Breast epithelium (tissue), 4 donors: ENCODE measurements at regions not wholly inside any gene's neighbourhood (a gene's known extent, or its start where the extent isn't known, plus 50 kb on each side); places are given as distances from the start of the nearest gene placed in this dataset.

Source experiments
- DNase-seq, 2 donors: peaks; one replicate each; pipeline ENCODE4 v3.0.0-alpha.2; 2019; ENCODE audit warnings: low spot score in 2 of 2
- H3K27ac ChIP-seq, 2 donors: fragments of 200-600 bp; sonication (generic) in 1 of 2; one replicate each; pipeline ENCODE4 v1.5.1; 2016 to 2019; ENCODE audit warnings: mild to moderate bottlenecking in 1 of 2
- H3K27me3 ChIP-seq, 2 donors: fragments of 200-600 bp; sonication (generic) in 1 of 2; one replicate each; pipeline versions ENCODE4 v1.5.1 to v1.6.0; 2017 to 2019; ENCODE audit warnings: control low read depth in 1 of 2, mild to moderate bottlenecking in 1 of 2
- H3K36me3 ChIP-seq: fragments of 200-600 bp; one replicate; pipeline ENCODE4 v1.5.1; 2019
- H3K4me1 ChIP-seq, 2 donors: fragments of 200-600 bp; sonication (generic); one replicate each; pipeline ENCODE4 v1.5.1; 2016 to 2019; ENCODE audit warnings: control low read depth in 1 of 2
- H3K4me3 ChIP-seq, 3 donors: fragments of 200-600 bp; sonication (generic); 1 replicate in 2 of 3; 2 replicates in 1 of 3; pipeline ENCODE4 v1.5.1; 2016 to 2019; ENCODE audit warnings: mild to moderate bottlenecking in 3 of 3, moderate library complexity in 2 of 3
- H3K9me3 ChIP-seq, 2 donors: fragments of 200-600 bp; sonication (generic) in 1 of 2; one replicate each; pipeline ENCODE4 v1.5.1; 2016 to 2019; ENCODE audit warnings: control low read depth in 1 of 2
- CTCF ChIP-seq, 3 donors: fragments of 450-650 bp; IDR thresholded peaks; one replicate each; pipeline ENCODE4 v1.5.1; 2016 to 2017; ENCODE audit warnings: antibody characterized with exemption in 3 of 3, mild to moderate bottlenecking in 3 of 3, moderate library complexity in 3 of 3
- POLR2A ChIP-seq: fragments of 450-650 bp; IDR thresholded peaks from one replicate; pipeline ENCODE4 v1.6.1; 2016; ENCODE audit warnings: antibody characterized with exemption, mild to moderate bottlenecking, moderate library complexity
- POLR2AphosphoS5 ChIP-seq, 3 donors: sonication (generic); formaldehyde crosslinking; IDR thresholded peaks; one replicate each; pipeline ENCODE4 v1.6.1; 2017; ENCODE audit warnings: antibody characterized with exemption in 3 of 3
- intact Hi-C: fragments of 100-400 bp; cut with DNase I; formaldehyde crosslinking; loops from one replicate; pipeline ENCODE4 v1.15.1; 2023; ENCODE audit warnings: low total_unique reads

GRCh38 chr15:27674826-27675225 lies 424.3 kb downstream of the OCA2 start:
- H3K4me3 ChIP-seq = no peak overlapping the region
- TF ChIP-seq POLR2AphosphoS5 (IDR thresholded peaks at IDR 0.05) (no peak), POLR2A (no peak), CTCF (IDR thresholded peaks at IDR 0.05) (no peak)
- no peak overlapping the region for H3K27ac ChIP-seq
- intact Hi-C loops = no loop called here
- no peaks in the 10 kb centered on the region for H3K9me3 ChIP-seq
- H3K36me3 ChIP-seq = no peaks in the 10 kb centered on the region
- H3K4me1 ChIP-seq = no peaks in the 10 kb centered on the region
- DNase-seq = no peak
- no peaks in the 10 kb centered on the region for H3K27me3 ChIP-seq

GRCh38 chr15:27673766-27674445 lies 425.2 kb downstream of the OCA2 start:
- Histone ChIP-seq H3K27me3 (no peaks in the 10 kb centered on the region), H3K27ac (no peak overlapping the region), H3K36me3 (no peaks in the 10 kb centered on the region), H3K4me1 (no peaks in the 10 kb centered on the region), H3K9me3 (no peaks in the 10 kb centered on the region), H3K4me3 (no peak overlapping the region)
- intact Hi-C loops = no loop called here
- DNase-seq = no peak
- TF ChIP-seq POLR2A = no peak
- TF ChIP-seq CTCF (IDR thresholded peaks at IDR 0.05) = no peak
- TF ChIP-seq POLR2AphosphoS5 (IDR thresholded peaks at IDR 0.05) = no peak

DNA sequence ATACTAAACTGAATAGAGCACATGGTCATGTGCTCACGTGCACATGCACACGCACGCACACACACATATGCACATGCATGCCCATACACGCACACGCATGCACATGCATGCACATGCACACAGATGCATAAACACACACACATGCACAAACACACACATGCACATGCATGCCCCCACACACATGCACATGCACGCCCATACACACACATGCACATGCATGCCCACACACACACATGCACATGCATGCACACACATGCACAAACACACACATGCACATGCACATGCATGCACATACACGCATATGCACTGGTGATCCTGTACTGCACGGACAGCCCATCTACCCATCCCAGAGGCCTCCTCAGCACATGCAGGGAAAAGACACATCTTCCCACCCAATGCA lies 426.6 kb downstream of the OCA2 start:
- Histone ChIP-seq H3K36me3 (no peaks in the 10 kb centered on the region), H3K4me3 (no peak overlapping the region), H3K4me1 (no peaks in the 10 kb centered on the region), H3K27me3 (no peaks in the 10 kb centered on the region), H3K27ac (no peak overlapping the region), H3K9me3 (no peaks in the 10 kb centered on the region)
- DNase-seq = no peak
- no peak for TF ChIP-seq POLR2A
- no peak for TF ChIP-seq POLR2AphosphoS5 (IDR thresholded peaks at IDR 0.05)
- no peak for TF ChIP-seq CTCF (IDR thresholded peaks at IDR 0.05)
- intact Hi-C loops = no loop called here

DNA sequence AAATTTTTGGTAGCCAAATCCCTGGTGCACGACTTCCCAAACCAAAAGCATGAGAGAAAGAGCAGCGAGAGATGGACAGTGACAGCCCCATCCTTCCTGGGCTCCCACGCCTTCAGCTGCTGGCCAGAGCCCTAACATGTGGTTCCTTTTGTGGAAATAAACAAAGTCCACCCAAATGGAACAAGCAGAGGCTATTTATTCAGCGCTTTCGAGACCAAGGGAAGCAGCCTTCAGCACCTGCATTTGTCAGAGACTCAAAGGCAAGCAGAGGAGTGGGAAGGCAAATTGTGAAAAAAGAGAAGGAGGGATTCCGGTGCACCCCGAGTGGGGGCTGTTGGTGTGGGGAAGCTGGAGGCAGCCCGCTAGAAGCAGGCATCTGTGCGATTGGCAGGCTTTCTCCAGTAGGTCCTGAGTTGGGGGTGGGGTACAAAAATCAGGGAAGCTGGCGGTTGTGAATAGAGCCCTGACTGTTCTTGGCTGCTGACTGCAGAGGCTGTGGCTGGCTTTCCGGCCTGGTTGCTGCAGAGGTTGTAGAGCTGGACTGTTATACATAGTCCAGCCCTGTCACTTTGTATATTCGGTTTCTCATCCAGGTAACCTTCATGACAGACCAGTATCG lies 427.2 kb downstream of the OCA2 start:
- no peaks in the 10 kb centered on the region for H3K27me3 ChIP-seq
- intact Hi-C loops = no loop called here
- H3K4me1 ChIP-seq = no peaks in the 10 kb centered on the region
- H3K27ac ChIP-seq = no peak overlapping the region
- no peaks in the 10 kb centered on the region for H3K36me3 ChIP-seq
- H3K9me3 ChIP-seq = no peaks in the 10 kb centered on the region
- no peak overlapping the region for H3K4me3 ChIP-seq
- no peak for DNase-seq
- TF ChIP-seq POLR2AphosphoS5 (IDR thresholded peaks at IDR 0.05) (no peak), CTCF (IDR thresholded peaks at IDR 0.05) (no peak), POLR2A (no peak)

DNA sequence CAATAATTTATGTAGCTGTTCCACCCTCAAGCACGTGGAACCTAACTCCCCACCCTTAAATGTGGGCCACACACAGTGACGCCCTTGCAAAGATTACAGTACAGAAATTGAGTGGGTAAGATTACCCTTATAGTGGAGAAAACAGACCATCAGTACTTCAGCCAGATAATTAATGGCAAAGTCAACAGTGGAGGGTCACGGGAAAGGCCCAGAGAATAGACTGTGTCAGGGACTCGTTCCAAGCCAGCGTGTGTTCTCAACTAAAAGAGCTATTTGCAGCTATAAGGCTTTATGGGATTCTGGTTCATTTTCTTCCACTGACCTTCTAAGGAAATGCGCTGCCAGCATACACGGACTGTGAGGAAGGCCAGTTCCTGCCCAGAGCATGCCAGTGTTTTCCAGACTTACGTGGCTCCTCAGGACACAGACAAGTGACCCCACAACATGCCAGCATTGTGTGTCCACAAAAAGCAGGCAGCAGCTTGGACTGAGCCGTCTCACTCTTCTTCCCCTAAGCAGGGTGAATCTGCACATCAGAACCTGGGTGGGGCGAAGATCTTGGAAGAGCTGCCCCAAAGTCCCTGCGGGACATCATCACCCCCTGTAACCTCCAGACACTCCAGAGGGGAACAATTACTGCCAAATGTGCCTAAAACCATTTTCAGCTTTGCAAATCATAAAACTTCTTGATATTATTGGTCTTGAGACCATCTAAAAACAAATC lies 428.5 kb downstream of the OCA2 start:
- Histone ChIP-seq H3K4me3 (no peak overlapping the region), H3K27me3 (no peaks in the 10 kb centered on the region), H3K36me3 (no peaks in the 10 kb centered on the region), H3K9me3 (no peaks in the 10 kb centered on the region), H3K27ac (no peak overlapping the region), H3K4me1 (no peaks in the 10 kb centered on the region)
- intact Hi-C loops = no loop called here
- DNase-seq = no peak
- TF ChIP-seq POLR2A (no peak), CTCF (IDR thresholded peaks at IDR 0.05) (no peak), POLR2AphosphoS5 (IDR thresholded peaks at IDR 0.05) (no peak)
